Vagina (tissue), 2 donors: ENCODE measurements at regions not wholly inside any gene's neighbourhood (a gene's known extent, or its start where the extent isn't known, plus 50 kb on each side); places are given as distances from the start of the nearest gene placed in this dataset.

Source experiments
- CTCF ChIP-seq, 3 experiments: fragments of 450-650 bp in 2 of 3; fragments of 200-600 bp in 1 of 3; sonication (generic) in 1 of 3; IDR thresholded peaks; one replicate each; pipeline ENCODE4 v1.5.1; 2017 to 2019; ENCODE audit warnings: antibody characterized with exemption in 3 of 3, mild to moderate bottlenecking in 2 of 3, moderate library complexity in 2 of 3
- POLR2AphosphoS5 ChIP-seq, 2 donors: sonication (generic); formaldehyde crosslinking; IDR thresholded peaks; one replicate each; pipeline ENCODE4 v1.9.0; 2017; ENCODE audit warnings: antibody characterized with exemption in 2 of 2, mild to moderate bottlenecking in 2 of 2, low read depth in 1 of 2; ENCODE audit not compliant: insufficient read depth in 1 of 2

- TF ChIP-seq CTCF (IDR thresholded peaks at IDR 0.05) (no peak), POLR2AphosphoS5 (IDR thresholded peaks at IDR 0.05; ENCODE audit: insufficient read depth in 1 of 2, low read depth in 1 of 2) (no peak)
Observed at GRCh38 chr7:13109201-13109600, 421.8 kb downstream of the ARL4A start.
